ENCODE measurements at regions not wholly inside any gene's neighbourhood (a gene's known extent, or its start where the extent isn't known, plus 50 kb on each side); places are given as distances from the start of the nearest gene placed in this dataset.

- TF ChIP-seq CUX1 (IDR thresholded peaks at IDR 0.05; ENCODE audit: insufficient replicate concordance, low read depth, low read length) (no peak), ATF7 (IDR thresholded peaks at IDR 0.05; ENCODE audit: low read depth) (peak; percentile 81), NBN (IDR thresholded peaks at IDR 0.05) (peak; percentile 89), EP300 (IDR thresholded peaks at IDR 0.05; ENCODE audit: borderline replicate concordance in 1 of 2, control insufficient read depth in 1 of 2, low read depth in 2 of 2, low read length in 2 of 2) (peak; percentile 78 to 87; a peak in 3 of 4 replicates), YBX1 (IDR thresholded peaks at IDR 0.05) (no peak), ZNF217 (IDR thresholded peaks at IDR 0.05) (peak; percentile 44; the same call in 1 of the 2 replicates), SREBF1 (IDR thresholded peaks at IDR 0.05; ENCODE audit: low read length) (no peak), RELA (IDR thresholded peaks at IDR 0.05; ENCODE audit: borderline replicate concordance, partially characterized antibody) (no peak), SMAD5 (IDR thresholded peaks at IDR 0.05; ENCODE audit: low read depth) (no peak), SMC3 (IDR thresholded peaks at IDR 0.05; ENCODE audit: borderline replicate concordance, low read length) (0 out of 2 replicates have a peak, but pooled peaks have one; percentile 0), ASH2L (IDR thresholded peaks at IDR 0.05; ENCODE audit: borderline replicate concordance, low read depth) (no peak), USF1 (IDR thresholded peaks at IDR 0.05; ENCODE audit: borderline replicate concordance, extremely low read length, insufficient read depth, low read depth, low read length) (no peak), ZNF384 (IDR thresholded peaks at IDR 0.05; ENCODE audit: borderline replicate concordance, low read depth, low read length) (no peak), NR2F1 (conservative IDR thresholded peaks at IDR 0.05) (peak; percentile 73), YY1 (IDR thresholded peaks at IDR 0.05; ENCODE audit: low read depth, low read length) (no peak), CBX5 (IDR thresholded peaks at IDR 0.05; ENCODE audit: low read depth) (no peak), CEBPB (IDR thresholded peaks at IDR 0.05; ENCODE audit: borderline replicate concordance in 1 of 2, low read depth in 2 of 2, low read length in 2 of 2) (no peak), BCLAF1 (IDR thresholded peaks at IDR 0.05) (no peak)
- TF ChIP-seq, protein P1, sequence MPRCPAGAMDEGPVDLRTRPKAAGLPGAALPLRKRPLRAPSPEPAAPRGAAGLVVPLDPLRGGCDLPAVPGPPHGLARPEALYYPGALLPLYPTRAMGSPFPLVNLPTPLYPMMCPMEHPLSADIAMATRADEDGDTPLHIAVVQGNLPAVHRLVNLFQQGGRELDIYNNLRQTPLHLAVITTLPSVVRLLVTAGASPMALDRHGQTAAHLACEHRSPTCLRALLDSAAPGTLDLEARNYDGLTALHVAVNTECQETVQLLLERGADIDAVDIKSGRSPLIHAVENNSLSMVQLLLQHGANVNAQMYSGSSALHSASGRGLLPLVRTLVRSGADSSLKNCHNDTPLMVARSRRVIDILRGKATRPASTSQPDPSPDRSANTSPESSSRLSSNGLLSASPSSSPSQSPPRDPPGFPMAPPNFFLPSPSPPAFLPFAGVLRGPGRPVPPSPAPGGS (IDR thresholded peaks at IDR 0.05; ENCODE audit: borderline replicate concordance, insufficient read depth, low read depth, low read length, poor library complexity, severe bottlenecking): no peak
Observed at GRCh38 chr2:136246086-136246669, 128.2 kb upstream of the CXCR4 start (continued).

All from GM12878 (cell line).